ENCODE measurements at regions not wholly inside any gene's neighbourhood (a gene's known extent, or its start where the extent isn't known, plus 50 kb on each side); places are given as distances from the start of the nearest gene placed in this dataset.

DNA sequence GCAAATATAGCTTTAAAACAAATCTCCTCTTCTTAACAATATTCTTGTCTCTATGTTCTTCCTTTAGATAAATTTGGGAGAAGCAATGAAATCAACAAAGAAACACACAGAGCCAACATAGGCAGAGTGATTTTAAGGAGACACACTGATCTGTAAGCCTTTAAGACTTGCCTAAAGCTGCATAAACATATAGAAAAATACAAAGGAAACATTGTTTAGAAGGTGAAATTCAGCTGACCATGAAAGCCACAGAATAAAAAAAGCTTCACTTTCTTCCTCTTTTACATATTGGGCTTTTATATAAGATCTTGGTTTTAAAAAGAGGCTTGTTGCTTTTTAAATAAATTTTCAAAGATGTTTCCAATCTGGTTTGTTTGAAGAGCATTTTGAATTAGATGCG, 1277.5 kb downstream of the EFNA5 start:
- TF ChIP-seq, protein P1, sequence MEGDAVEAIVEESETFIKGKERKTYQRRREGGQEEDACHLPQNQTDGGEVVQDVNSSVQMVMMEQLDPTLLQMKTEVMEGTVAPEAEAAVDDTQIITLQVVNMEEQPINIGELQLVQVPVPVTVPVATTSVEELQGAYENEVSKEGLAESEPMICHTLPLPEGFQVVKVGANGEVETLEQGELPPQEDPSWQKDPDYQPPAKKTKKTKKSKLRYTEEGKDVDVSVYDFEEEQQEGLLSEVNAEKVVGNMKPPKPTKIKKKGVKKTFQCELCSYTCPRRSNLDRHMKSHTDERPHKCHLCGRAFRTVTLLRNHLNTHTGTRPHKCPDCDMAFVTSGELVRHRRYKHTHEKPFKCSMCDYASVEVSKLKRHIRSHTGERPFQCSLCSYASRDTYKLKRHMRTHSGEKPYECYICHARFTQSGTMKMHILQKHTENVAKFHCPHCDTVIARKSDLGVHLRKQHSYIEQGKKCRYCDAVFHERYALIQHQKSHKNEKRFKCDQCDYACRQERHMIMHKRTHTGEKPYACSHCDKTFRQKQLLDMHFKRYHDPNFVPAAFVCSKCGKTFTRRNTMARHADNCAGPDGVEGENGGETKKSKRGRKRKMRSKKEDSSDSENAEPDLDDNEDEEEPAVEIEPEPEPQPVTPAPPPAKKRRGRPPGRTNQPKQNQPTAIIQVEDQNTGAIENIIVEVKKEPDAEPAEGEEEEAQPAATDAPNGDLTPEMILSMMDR (IDR thresholded peaks at IDR 0.05): no peak
- no peak for TF ChIP-seq POLR2A (IDR thresholded peaks at IDR 0.05)
